ENCODE measurements at regions not wholly inside any gene's neighbourhood (a gene's known extent, or its start where the extent isn't known, plus 50 kb on each side); places are given as distances from the start of the nearest gene placed in this dataset.

GRCh38 chr4:146099585-146099984 lies 75.9 kb upstream of the LSM6 start:
- TF ChIP-seq EP300 (IDR thresholded peaks at IDR 0.05; ENCODE audit: low read depth) (no peak), POLR2AphosphoS5 (IDR thresholded peaks at IDR 0.05) (no peak), POLR2A (IDR thresholded peaks at IDR 0.05) (no peak)
- TF ChIP-seq, protein P1, sequence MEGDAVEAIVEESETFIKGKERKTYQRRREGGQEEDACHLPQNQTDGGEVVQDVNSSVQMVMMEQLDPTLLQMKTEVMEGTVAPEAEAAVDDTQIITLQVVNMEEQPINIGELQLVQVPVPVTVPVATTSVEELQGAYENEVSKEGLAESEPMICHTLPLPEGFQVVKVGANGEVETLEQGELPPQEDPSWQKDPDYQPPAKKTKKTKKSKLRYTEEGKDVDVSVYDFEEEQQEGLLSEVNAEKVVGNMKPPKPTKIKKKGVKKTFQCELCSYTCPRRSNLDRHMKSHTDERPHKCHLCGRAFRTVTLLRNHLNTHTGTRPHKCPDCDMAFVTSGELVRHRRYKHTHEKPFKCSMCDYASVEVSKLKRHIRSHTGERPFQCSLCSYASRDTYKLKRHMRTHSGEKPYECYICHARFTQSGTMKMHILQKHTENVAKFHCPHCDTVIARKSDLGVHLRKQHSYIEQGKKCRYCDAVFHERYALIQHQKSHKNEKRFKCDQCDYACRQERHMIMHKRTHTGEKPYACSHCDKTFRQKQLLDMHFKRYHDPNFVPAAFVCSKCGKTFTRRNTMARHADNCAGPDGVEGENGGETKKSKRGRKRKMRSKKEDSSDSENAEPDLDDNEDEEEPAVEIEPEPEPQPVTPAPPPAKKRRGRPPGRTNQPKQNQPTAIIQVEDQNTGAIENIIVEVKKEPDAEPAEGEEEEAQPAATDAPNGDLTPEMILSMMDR (IDR thresholded peaks at IDR 0.05): no peak
- intact Hi-C loops (cut with DNase I; ENCODE audit: low total_unique reads): no loop called here
- 79% methylated on average over 3 of the region's 3 CpGs; no CpG with 5 or more reads in 1 of the 2 donors for WGBS, 2 donors (ENCODE audit: low coverage in 1 of 2)

DNA sequence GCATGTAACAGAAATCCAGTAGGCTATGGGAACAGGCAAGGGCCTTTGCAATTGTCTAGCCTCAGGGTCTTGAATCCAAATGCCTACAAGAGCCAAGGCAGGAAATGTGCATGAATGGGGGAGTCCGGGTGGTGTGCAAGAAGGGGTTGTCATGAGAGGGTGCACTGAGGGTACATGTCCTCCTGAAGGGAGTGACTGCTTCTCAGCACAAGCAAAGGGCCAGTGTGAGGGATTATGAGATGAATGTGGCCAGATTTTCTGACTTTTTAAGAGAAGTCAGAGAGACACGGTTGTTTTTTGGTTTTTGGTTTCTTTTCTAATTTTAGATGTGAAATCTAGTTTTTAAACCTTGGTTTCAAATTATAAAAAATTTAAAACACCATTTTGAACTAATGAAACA lies 76.5 kb upstream of the LSM6 start:
- peaks cover 0 to 4% (median 2%) of the 10 kb centered on the region in 4 donors for H3K4me1 ChIP-seq
- DNase-seq: no peak
- H3K27ac ChIP-seq: no peak overlapping the region
- H3K36me3 ChIP-seq: no peaks in the 10 kb centered on the region
- H3K9me3 ChIP-seq: no peaks in the 10 kb centered on the region
- no peaks in the 10 kb centered on the region for H3K27me3 ChIP-seq
- WGBS, 2 donors (ENCODE audit: low coverage in 1 of 2): 59 to 95% methylated on average over 2 of the region's 2 CpGs
- intact Hi-C loops (cut with DNase I; ENCODE audit: low total_unique reads): no loop called here
- no peak overlapping the region for H3K4me3 ChIP-seq
- TF ChIP-seq POLR2AphosphoS5 (IDR thresholded peaks at IDR 0.05): no peak
- TF ChIP-seq POLR2A (IDR thresholded peaks at IDR 0.05): no peak
- no peak for TF ChIP-seq EP300 (IDR thresholded peaks at IDR 0.05; ENCODE audit: low read depth)
- TF ChIP-seq, protein P1 (IDR thresholded peaks at IDR 0.05): no peak
- in situ Hi-C loops (cut with MboI; ENCODE audit: low pct_ligation_motif_present in 1 of 4, low pct_unique_long_range_greater_than_20kb in 1 of 4, low sequenced_read_pairs in 3 of 4): no loop called here

More at GRCh38 chr4:146099585-146099984, 75.9 kb upstream of the LSM6 start:
- Histone ChIP-seq H3K4me1 (peaks cover 0 to 4% (median 2%) of the 10 kb centered on the region in 4 donors), H3K36me3 (no peaks in the 10 kb centered on the region), H3K4me3 (no peak overlapping the region), H3K9me3 (no peaks in the 10 kb centered on the region), H3K27me3 (no peaks in the 10 kb centered on the region), H3K27ac (no peak overlapping the region)
- in situ Hi-C loops (cut with MboI; ENCODE audit: low pct_ligation_motif_present in 1 of 4, low pct_unique_long_range_greater_than_20kb in 1 of 4, low sequenced_read_pairs in 3 of 4): no loop called here
- no peak for DNase-seq

GRCh38 chr4:146098397-146098796 lies 77.1 kb upstream of the LSM6 start:
- no peak for DNase-seq
- Histone ChIP-seq H3K36me3 (no peaks in the 10 kb centered on the region), H3K27ac (no peak overlapping the region), H3K4me1 (peaks cover 0 to 4% (median 2%) of the 10 kb centered on the region in 4 donors), H3K9me3 (no peaks in the 10 kb centered on the region), H3K4me3 (no peak overlapping the region), H3K27me3 (no peaks in the 10 kb centered on the region)
- TF ChIP-seq POLR2A (IDR thresholded peaks at IDR 0.05) (no peak), EP300 (IDR thresholded peaks at IDR 0.05; ENCODE audit: low read depth) (no peak), POLR2AphosphoS5 (IDR thresholded peaks at IDR 0.05) (no peak)
- TF ChIP-seq, protein P1 (IDR thresholded peaks at IDR 0.05): no peak
- in situ Hi-C loops (cut with MboI; ENCODE audit: low pct_ligation_motif_present in 1 of 4, low pct_unique_long_range_greater_than_20kb in 1 of 4, low sequenced_read_pairs in 3 of 4): no loop called here
- 96% methylated on average over 1 of the region's 1 CpG; no CpG with 5 or more reads in 1 of the 2 donors for WGBS, 2 donors (ENCODE audit: low coverage in 1 of 2)
- intact Hi-C loops (cut with DNase I; ENCODE audit: low total_unique reads): no loop called here

DNA sequence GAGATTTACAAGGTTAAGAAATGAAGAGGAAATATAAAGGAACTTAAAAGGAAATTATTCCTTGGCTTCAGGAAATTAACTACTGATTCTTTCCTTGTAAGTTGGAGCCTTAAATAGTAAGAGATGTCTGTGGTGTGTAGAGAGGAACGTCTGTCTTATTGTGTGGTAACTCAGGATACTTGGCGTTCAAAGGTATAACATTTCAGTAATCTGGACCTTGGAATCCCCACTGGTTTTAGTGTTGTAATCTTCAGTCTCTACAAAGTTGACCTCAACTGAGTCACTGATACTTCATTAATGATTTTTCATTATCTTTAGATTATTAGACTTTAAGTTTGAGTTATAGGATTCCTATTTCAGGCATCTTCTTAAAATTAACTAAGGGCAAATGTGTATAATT lies 79.1 kb upstream of the LSM6 start:
- in situ Hi-C loops (cut with MboI; ENCODE audit: low pct_ligation_motif_present in 1 of 4, low pct_unique_long_range_greater_than_20kb in 1 of 4, low sequenced_read_pairs in 3 of 4) (no loop called here), intact Hi-C loops (cut with DNase I; ENCODE audit: low total_unique reads) (no loop called here)
- Histone ChIP-seq H3K9me3 (no peaks in the 10 kb centered on the region), H3K27me3 (no peaks in the 10 kb centered on the region), H3K4me3 (no peak overlapping the region), H3K36me3 (no peaks in the 10 kb centered on the region), H3K4me1 (peaks cover 0 to 4% (median 2%) of the 10 kb centered on the region in 4 donors), H3K27ac (peak overlapping the region in 2 of 4 donors; percentile 6 to 12)
- TF ChIP-seq POLR2AphosphoS5 (IDR thresholded peaks at IDR 0.05) (no peak), POLR2A (IDR thresholded peaks at IDR 0.05) (no peak), EP300 (IDR thresholded peaks at IDR 0.05; ENCODE audit: low read depth) (no peak)
- TF ChIP-seq, protein P1 (IDR thresholded peaks at IDR 0.05): no peak
- WGBS, 2 donors (ENCODE audit: low coverage in 1 of 2): 55 to 64% methylated on average over 2 of the region's 2 CpGs
- no peak for DNase-seq
